SK-N-SH (cell line): ENCODE measurements at regions not wholly inside any gene's neighbourhood (a gene's known extent, or its start where the extent isn't known, plus 50 kb on each side); places are given as distances from the start of the nearest gene placed in this dataset.

ENCODE experiments used
- EZH2phosphoT487 ChIP-seq: fragments of 200-600 bp; sonication (generic); IDR thresholded peaks from 2 replicates; pipeline ENCODE4 v1.6.1; 2017; ENCODE audit warnings: low read depth, mixed run types, mild to moderate bottlenecking, antibody characterized with exemption, moderate library complexity, borderline replicate concordance
- POLR2AphosphoS5 ChIP-seq: IDR thresholded peaks from 2 replicates; pipeline ENCODE4 v1.6.1; 2012; ENCODE audit warnings: low read depth, low read length
- RAD21 ChIP-seq: IDR thresholded peaks from 2 replicates; pipeline ENCODE4 v1.6.1; 2012; ENCODE audit warnings: mild to moderate bottlenecking, low read length
- TAF1 ChIP-seq: IDR thresholded peaks from 2 replicates; pipeline ENCODE4 v1.6.1; 2012; ENCODE audit warnings: low read depth, mild to moderate bottlenecking, low read length, moderate library complexity, borderline replicate concordance
- TEAD4 ChIP-seq: IDR thresholded peaks from 2 replicates; pipeline ENCODE4 v1.4.0; 2012; ENCODE audit warnings: mild to moderate bottlenecking, borderline replicate concordance; ENCODE audit not compliant: insufficient read depth
- TF ChIP-seq, protein P1 (sequence below): fragments of 200-600 bp; sonication (generic); IDR thresholded peaks from 2 replicates; pipeline ENCODE4 v1.6.1; 2017; ENCODE audit warnings: antibody characterized with exemption, mild to moderate bottlenecking, moderate library complexity
- TF ChIP-seq, protein P2 (sequence below): fragments of 150-350 bp; IDR thresholded peaks from 2 replicates; pipeline ENCODE4 v1.6.1; 2017; ENCODE audit warnings: antibody characterized with exemption, low read length, low read depth, borderline replicate concordance

DNA sequence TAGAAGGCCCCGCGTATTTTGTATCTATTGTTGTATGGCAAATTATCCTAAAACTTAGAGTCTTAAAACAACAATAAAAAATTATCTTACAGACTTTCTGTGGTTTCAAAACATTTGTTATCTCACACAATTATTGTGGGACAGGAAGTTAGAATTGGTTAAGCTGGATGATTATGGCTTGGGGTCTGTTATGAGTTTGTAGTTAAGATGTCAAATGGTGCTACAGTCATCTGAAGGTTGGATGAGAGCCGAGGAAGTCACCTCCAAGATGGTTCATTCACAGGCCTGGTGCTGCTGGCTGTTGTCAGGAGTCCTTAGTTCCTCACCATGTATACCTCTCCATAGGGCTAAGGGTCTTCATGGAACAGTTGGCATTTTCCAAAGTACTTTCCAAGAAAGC lies 175.6 kb upstream of the FANCL start:
- TF ChIP-seq, protein P1, sequence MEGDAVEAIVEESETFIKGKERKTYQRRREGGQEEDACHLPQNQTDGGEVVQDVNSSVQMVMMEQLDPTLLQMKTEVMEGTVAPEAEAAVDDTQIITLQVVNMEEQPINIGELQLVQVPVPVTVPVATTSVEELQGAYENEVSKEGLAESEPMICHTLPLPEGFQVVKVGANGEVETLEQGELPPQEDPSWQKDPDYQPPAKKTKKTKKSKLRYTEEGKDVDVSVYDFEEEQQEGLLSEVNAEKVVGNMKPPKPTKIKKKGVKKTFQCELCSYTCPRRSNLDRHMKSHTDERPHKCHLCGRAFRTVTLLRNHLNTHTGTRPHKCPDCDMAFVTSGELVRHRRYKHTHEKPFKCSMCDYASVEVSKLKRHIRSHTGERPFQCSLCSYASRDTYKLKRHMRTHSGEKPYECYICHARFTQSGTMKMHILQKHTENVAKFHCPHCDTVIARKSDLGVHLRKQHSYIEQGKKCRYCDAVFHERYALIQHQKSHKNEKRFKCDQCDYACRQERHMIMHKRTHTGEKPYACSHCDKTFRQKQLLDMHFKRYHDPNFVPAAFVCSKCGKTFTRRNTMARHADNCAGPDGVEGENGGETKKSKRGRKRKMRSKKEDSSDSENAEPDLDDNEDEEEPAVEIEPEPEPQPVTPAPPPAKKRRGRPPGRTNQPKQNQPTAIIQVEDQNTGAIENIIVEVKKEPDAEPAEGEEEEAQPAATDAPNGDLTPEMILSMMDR: no peak
- TF ChIP-seq EZH2phosphoT487: no peak
- TF ChIP-seq, protein P2, sequence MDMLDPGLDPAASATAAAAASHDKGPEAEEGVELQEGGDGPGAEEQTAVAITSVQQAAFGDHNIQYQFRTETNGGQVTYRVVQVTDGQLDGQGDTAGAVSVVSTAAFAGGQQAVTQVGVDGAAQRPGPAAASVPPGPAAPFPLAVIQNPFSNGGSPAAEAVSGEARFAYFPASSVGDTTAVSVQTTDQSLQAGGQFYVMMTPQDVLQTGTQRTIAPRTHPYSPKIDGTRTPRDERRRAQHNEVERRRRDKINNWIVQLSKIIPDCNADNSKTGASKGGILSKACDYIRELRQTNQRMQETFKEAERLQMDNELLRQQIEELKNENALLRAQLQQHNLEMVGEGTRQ: no peak
- no peak for TF ChIP-seq POLR2AphosphoS5
- no peak for TF ChIP-seq TEAD4
- no peak for TF ChIP-seq TAF1
- no peak for TF ChIP-seq RAD21
